Esophagus squamous epithelium (tissue), 4 donors: ENCODE measurements at regions not wholly inside any gene's neighbourhood (a gene's known extent, or its start where the extent isn't known, plus 50 kb on each side); places are given as distances from the start of the nearest gene placed in this dataset.

Experiments
- CTCF ChIP-seq, 6 experiments: fragments of 450-650 bp in 4 of 6; fragments of 200-600 bp in 2 of 6; sonication (generic) in 2 of 6; IDR thresholded peaks; one replicate each; pipeline ENCODE4 v1.5.1; 2016 to 2019; ENCODE audit warnings: antibody characterized with exemption in 6 of 6, mild to moderate bottlenecking in 4 of 6, moderate library complexity in 4 of 6
- POLR2A ChIP-seq, 4 donors: fragments of 450-650 bp; IDR thresholded peaks; one replicate each; pipeline ENCODE4 v1.6.1; 2017; ENCODE audit warnings: antibody characterized with exemption in 4 of 4, mild to moderate bottlenecking in 4 of 4, moderate library complexity in 3 of 4

- TF ChIP-seq CTCF (IDR thresholded peaks at IDR 0.05) (no peak), POLR2A (IDR thresholded peaks at IDR 0.05) (no peak)
These were observed 96.7 kb downstream of the CAVIN4 start for GRCh38 chr9:100674419-100675122.
